Activated CD8-positive, alpha-beta memory T cell treated with anti-CD3 and anti-CD28 coated beads for 4 hours (primary cell): ENCODE measurements at regions not wholly inside any gene's neighbourhood (a gene's known extent, or its start where the extent isn't known, plus 50 kb on each side); places are given as distances from the start of the nearest gene placed in this dataset.
"Not testable (repeated sequence)": the region's sequence is repeated elsewhere in the genome, so short reads cannot be mapped to it uniquely, and the experiment has no call there.

Experiments used
- DNase-seq, 2 donors: peaks; one replicate each; pipeline ENCODE4 v3.0.0-alpha.2; 2020; ENCODE audit warnings: low read depth in 2 of 2

DNA sequence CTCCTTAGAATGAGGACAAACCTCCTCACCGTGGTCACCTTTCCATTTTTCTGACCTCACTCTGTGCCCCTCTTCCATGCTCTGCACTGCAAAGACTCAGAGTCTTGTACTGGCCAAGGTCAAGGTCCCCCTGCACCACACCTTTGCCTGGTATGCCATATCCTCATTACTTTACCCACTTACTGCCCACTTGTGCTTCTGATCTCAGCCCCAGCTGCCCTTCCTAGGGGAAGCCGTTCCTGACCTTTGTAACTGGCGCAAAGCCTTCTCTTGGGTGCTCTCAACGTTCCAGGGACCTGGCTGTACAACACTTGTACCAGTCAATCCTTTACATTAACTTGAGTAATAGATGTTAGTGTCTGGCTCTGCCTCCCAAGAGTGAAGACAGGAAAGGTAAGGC, 256.0 kb downstream of the SV2B start:
- no peak for DNase-seq

DNA sequence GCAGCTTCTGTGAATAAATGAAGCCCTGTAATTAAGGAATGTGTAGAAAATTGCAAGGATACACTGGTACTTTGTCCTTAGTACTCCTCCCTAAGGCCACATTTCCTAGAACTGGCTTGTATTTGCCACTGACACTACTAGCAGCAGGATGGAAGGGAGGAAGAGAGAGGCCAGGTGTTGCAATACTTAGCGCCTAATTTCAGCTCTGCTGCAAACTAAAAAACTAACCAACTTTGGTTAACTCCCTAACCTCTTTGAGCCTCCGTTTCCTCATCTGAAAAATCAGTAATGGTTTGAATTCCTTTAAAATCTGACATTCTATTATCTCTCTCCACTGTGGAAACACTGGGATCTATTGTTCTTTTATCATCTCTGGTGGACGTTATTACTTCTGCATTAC, 257.0 kb downstream of the SV2B start:
- no peak for DNase-seq

DNA sequence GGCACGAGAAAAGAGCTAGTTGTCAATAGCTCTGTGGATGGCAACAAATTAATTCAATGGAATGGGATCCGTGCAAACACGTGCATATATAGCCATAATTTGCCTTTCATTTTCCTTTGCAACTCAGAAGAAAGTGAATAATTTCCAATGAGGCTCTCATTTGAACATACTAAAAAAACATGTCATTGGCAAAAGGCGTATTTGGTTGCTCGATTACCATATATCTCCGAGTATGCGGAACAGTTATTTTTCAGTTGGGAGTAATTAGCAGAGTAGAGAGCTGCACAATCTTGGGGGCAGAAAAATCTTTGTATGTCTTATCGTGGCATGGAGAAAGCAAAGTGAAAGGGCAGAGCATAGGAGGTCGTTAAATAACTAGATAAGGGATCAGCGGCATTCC, 257.4 kb downstream of the SV2B start:
- no peak for DNase-seq

DNA sequence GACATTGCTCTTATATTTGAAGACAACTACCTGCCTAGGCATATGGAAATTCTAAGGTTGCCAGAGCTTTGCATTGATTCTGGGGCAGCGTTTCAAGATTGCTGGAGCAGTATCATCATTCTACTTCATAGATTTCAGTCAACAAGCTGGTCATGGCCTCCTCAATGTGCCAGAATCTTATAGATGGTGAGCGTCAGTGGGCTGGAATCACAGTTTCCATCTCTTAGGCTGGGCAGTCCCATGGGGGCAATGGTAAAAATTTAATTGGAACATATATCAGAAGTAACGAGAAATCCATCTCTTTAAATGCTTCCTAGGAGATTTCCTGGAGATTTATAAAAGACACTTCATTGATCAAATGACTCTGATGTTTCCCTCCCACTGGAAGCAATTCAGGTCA, 258.3 kb downstream of the SV2B start:
- DNase-seq = no peak

DNA sequence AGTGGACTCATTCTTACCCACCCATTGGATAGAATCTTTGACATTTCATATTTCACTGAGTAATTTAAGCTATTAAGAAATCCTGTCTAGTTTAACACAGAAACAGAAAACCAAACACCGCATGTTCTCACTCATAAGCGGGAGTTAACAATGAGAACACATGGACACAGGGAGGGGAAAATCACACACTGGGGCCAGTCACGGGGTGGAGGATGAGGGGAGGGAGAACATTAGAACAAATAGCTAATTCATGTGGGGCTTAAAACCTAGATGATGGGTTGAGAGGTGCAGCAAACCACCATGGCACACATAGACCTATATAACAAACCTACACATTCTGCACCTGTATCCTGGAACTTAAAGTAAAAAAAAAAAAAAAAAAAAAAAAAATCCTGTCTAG, 261.6 kb downstream of the SV2B start:
- not testable (repeated sequence) for DNase-seq

DNA sequence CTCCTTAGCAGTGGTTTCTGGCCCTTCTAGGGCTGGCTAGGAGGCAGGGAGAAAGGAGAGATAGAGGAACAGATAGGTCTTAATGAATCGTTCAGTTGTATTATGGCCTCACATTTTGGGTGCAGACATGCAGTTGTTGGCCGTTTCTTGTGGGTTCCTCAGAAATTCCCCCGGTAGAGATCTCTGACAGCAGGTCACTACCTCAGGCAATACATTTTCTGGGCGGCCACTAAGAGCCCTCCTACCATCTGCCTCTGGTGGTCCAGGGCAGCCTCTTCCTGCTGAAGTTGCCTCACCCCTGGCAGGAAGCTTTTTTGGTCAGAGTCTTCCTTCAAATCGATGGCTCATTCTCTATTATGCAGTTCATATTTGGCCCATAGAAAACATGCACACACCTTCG, 266.1 kb downstream of the SV2B start:
- no peak for DNase-seq

DNA sequence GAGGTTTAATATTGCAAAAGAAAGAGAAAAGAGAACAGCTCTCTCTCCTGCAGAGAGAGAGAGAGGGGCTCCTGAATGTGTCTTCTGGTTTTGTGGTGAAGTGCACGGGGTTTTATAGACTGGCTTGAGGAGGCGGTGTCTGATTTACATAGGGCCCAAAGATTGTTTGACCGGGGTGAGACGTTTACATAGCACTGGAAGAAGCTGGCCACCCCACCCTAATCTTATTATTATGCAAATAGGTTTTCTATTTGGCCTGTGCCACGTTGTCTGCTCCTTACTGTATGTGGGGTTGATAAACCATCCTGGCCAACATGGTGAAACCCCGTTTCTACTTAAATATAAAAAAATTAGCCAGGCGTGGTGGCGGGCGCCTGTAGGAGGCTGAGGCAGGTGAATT, 268.6 kb downstream of the SV2B start:
- no peak for DNase-seq

DNA sequence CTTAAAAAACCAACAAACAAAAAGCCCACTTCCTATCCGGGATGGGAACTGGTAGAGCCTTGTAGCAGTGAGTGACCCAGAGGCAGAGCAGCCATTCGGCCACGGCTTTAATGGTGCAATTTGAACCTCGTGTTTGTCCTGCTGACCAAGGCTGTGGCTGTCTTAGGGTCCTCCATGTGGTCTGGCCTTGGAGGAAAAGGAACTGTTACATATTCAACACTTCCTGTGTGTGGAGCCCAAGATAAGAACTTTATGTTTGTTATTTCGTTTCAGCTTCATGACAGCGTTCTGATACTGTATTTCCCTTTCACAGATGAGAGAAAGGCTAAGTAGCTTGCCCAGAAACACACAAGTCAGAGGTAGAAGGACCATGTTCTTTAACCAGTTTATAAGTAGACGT, 269.8 kb downstream of the SV2B start:
- no peak for DNase-seq

DNA sequence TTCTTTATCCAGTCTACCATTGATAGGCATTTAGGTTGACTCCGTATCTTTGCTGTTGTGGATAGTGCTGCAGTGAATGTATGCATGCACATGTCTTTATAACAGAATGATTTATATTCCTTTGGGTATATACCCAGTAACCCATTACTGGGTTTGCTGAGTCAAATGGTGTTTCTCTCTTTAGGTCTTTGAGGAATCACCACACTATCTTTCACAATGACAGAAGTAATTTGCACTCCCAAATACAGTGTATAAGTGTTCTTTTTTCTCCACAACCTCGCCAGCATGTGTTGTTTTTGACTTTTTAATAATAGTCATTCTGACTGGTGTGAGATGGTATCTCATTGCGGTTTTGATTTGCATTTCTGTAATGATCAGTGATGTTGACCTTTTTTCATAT, 271.3 kb downstream of the SV2B start:
- DNase-seq = not testable (repeated sequence)

DNA sequence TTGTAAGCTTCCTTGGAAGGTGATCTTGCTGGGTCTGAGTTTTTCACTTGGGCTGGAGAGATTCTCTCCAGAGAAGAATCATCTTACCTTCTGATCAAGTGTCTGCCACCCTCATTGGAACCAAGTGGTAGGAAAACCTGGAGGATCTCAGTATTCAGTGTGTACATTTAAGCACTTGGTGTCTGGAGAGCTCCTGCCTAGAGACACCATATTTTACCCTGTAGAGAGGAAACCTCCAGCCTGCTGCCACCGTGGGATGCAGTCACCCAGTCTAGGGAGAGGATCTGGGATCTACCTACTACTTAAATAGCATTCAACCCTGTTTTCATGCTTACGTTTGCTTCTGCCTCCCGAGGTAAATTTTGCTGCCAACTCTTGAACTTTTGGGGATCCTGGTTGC, 274.3 kb downstream of the SV2B start:
- DNase-seq = no peak

DNA sequence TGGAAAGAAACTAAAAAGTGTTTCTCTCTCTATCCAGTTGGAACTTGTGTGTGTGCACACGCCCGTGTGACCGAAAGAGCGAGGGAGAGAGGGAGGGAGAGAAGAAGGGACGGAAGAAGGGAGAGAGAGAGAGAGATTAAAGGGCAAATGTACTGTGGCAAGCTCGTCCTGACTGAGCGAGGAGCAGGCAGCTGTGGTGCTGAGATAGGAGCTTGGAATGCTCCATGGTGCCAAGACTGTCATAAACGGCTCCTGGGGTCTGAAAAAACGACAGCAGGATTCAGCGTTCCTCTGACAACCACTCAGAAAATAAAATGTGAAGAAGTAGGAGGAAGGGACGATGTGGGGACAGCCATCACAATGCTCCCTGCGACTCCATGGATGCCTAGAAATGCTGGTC, 276.0 kb downstream of the SV2B start:
- DNase-seq = no peak

DNA sequence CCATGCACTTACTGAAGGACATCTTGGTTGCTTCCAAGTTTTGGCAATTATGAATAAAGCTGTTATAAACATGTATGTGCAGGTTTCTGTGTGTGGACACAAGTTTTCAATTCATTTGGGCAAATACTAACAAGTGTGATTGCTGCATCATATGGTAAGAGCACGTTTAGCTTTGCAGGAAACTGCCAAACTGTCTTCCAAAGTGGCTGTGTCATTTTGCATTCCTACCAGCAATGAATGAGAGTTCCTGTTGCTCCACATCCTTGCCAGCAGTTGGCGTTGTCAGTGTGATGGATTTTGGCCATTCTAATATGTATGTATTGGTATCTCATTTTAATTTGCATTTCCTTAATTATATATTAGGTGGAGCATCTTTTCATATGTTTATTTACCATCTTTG, 280.1 kb downstream of the SV2B start:
- no peak for DNase-seq

DNA sequence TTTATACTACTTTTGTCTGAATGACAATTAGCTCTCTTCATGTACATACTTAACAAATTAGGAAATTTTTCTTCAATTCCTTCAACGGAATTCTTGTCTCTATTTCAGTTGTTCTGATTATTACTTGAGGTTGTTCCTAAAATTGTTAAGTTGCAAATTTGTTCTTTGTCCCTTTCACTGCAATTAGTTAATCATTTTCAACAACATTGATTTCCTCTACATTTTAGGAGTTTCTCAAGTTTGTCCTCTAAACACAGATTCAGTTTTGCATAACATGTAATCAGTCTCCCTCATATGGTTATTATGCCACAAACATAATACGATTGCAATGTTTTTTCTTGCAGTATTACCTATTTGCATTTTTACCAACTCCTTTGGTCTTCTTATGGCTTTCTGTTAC, 283.5 kb downstream of the SV2B start:
- DNase-seq = no peak

DNA sequence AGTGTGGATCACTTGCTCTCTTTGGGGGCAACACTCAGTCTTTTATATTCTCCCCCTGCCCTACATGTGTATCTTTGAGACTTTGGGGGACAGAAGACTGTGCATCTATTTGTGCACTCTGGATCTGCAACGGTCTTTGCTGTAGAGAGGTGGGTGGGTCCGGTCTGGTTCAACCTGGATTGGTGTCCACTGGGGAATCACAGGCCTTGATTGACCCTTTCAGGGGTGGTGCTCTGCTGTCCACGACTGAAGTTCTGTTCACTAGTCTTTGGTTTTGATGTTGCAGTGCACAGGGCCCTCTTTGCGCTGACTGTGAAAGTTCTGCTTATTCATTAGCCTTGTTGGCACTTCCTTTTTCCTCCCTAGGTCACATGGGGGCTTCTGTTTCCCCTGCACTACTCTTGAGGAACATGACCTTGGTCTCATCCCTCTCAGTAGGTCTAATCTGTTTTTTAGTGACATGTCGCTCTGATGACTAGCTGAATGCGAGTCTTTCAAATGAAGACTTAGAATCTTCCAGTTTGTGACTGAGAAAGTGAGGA, 284.2 kb downstream of the SV2B start:
- DNase-seq = no peak

DNA sequence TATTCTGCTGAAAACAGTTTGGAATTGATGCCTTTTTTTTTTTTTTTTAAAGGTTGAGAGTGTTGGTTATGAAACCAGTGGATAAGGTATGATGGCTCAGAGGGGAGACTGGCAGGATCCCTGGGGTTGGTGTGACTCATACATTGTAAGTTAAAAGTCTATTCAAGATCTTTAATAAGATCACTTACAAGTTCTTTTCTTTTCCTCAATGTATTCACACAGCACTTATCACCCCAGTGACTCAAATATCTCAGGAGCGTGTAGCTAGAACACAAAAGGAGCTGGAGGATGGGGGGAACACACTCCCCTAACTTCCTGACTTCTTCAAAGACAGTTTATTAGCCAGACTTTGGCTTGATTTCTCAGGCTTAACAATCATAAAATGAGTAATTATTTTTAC, 285.3 kb downstream of the SV2B start:
- DNase-seq = no peak

DNA sequence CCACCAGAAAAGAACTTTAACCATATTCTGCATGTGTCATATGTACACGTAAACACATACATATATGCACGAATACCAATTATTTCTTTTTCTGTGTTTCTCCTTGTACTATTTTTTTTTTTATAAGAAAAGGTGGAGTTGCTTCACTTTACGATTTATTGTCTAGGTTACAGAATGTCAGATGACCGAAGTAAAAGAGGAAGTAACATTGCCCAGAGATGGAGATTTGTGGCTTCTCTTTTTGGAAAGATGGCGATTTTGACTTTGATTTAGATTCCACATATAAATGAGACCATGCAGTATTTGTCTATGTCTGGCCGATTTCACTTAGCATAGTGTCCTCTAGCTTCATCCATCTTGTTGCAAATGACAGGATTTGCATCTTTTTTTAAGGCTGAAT, 293.1 kb downstream of the SV2B start:
- no peak for DNase-seq

DNA sequence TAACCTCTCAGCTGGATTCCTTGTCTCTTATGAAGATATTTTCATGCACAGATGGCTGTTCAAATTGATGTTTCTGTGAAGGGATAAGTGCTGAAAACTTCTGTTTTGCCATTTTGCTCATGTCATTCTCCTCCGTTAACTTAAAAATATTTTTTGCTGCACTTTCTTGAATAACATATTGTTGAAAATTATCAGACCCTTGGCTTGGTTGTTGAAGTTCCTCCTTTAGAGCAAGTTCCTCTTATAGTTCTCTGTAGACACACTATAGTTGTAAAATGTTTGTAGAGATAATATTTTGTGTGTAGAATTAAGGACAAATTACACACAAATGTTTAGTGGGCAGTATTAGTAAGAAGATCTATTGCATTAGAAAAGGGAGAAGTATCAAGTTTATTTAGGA, 300.4 kb downstream of the SV2B start:
- DNase-seq = no peak

DNA sequence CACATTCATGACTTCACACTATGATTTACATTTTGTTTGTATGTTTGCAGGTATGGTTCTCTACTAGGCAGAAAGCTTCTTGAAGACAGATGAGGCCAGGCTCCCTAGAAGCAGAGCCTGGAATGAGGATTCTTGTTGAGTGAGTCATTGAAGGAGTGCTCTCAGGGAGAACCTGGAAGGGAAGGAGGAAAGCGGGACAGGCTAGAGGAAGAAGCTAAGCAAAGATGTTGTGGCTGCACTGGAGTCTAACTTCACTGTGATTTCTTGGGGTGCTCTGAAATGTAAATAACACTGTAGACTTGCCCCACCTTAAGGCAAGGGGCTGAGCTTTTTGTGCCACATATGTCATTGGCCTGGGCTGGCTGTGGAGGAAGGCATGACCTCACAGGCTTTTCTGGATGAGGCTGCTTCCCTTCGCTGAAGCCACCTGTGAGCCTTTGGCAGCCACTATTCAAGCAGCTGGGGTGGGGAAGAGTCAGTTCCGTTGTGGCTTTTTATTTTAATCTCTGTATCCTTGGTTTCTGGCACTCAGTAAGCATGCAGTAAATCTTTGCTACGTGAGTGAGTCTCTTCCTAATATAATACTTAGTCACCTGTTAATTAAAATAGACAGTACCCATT, 307.3 kb downstream of the SV2B start:
- DNase-seq = no peak

DNA sequence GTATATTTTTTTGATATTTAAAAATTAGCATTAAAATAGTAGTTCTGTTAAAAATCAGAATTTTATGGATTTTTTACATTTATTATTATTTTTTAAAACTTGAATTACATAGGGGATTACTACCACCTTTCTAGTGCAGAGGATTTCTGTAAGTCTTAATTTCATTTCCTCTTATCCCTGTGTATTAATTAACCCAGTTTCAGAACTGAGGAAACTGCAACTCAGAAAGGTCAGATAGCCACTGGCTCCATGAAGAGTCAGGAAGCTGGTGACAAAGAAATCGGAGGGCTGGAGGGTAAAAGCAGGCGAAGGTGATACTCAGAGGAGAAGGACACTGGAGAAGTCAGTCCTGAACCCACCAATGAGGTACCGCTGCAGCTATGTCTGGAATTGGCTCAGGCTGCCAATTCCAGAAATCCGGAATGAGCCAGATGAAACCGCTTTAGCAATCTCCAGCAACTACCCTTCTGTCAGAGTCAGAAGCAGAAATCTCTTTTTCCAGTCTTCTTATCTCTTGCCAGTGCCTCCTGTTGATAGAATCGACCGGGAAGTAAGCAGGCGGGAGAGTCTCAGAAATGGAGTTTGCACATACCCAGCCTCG, 308.5 kb downstream of the SV2B start:
- DNase-seq = no peak

DNA sequence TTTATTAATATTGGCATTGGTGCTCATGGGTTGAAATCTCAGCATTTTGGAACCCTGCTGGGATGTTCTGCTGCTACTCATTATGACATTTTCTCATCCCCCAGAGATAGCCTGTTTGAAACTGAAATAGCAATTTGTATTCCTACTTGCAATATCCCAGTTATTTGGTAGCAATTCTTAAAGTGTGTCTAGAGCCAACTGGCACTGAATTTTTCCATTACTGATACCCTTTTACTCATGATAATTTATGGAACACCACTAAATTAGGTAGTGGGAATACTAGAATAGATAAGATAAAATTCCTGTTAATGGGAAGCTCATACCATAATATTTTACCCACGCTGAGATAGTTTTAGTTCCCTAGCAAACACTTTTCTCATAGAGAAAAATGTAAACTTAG, 309.3 kb downstream of the SV2B start:
- no peak for DNase-seq

DNA sequence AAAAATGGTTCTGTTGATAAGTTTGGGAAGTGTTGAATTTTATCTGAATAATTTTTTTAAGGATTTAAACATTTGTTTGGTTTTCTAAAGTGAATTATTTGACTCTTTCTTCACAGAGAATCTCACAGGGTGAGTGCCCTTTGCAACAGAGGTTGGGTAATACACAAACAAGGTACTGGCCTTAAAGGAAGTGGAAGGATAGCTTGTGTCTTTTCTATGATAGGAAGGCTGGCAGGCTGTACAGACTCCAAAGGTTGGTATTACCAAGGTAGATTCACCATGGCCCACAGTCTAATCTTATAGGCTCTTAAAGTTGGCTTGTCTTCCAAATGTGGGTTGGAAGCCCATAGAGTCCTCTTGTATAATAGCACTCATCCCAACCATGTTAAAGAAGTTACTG, 311.5 kb downstream of the SV2B start:
- DNase-seq = no peak

DNA sequence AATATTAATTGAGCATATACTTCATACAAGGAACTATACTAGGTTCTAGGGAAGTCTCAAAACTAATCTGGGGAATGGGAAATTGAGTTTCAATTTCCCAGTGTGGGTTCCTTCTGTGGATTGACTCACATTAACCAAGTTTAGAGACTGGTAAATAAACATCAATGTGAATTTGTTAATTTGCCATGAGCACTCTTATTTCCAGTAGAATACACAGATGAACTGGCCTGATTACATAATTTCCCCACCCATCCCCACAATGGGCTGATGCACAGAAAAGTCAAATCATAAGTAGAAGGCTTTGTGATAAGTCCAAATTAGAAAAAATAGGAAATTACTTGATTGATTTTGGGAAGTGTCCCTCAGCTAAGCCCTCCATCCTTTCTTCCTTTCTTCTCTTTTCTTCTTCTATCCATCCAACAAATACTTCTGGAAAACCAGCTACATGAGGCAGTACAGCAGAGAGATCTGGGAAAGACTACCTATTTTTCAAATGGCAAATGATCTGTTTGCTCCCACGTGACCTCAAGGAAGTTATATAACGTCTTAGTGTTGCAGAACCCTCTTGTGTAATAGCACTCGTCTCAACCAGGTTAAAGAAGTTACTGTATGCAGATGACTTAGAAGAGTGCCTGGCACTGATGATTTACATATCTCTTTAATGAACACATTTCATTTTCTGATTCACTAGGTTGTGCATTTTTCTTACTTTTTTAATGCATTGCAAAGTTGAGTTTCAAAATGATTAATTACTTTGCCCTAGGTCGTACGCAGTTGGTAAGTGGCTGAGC, 312.3 kb downstream of the SV2B start:
- no peak for DNase-seq

DNA sequence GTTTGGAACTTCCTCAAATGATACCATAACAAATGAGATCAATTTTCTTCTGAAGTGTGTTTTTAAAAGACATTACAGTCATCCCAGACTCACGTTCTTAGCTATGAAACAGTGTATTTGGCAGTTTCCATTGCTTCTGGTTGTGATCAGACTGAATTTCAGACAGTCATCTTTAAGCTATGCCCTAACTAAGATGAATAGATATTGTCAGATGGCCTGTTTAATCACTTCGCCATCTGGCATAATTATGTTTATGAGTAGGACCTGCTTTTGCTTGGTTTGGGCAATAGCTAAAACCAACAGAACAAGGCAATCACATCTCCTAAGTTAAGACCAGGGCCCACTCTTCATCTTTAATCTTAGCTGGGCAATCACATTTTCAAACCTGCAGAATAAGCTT, 313.1 kb downstream of the SV2B start:
- no peak for DNase-seq
